ENCODE measurements at regions not wholly inside any gene's neighbourhood (a gene's known extent, or its start where the extent isn't known, plus 50 kb on each side); places are given as distances from the start of the nearest gene placed in this dataset.

DNA sequence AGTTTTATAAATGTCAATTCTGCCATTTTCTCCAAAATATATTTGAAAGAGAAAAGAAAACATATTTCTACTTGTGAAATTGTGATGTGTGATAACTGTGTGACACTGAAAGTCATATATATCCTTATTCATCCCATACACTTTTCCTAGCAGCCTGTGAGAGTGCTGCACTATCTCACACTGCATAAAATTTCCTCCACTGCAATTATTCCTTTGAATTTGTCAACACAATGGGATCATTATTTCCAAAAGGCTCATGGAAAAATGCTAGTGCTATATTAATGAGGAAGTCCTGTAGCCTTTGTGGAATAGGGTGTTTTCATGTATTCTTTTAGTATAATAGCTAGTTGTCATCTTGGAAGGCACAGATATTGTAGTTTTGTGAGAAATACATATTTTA is 504.1 kb downstream of the RPL10L start:
- TF ChIP-seq, protein P1, sequence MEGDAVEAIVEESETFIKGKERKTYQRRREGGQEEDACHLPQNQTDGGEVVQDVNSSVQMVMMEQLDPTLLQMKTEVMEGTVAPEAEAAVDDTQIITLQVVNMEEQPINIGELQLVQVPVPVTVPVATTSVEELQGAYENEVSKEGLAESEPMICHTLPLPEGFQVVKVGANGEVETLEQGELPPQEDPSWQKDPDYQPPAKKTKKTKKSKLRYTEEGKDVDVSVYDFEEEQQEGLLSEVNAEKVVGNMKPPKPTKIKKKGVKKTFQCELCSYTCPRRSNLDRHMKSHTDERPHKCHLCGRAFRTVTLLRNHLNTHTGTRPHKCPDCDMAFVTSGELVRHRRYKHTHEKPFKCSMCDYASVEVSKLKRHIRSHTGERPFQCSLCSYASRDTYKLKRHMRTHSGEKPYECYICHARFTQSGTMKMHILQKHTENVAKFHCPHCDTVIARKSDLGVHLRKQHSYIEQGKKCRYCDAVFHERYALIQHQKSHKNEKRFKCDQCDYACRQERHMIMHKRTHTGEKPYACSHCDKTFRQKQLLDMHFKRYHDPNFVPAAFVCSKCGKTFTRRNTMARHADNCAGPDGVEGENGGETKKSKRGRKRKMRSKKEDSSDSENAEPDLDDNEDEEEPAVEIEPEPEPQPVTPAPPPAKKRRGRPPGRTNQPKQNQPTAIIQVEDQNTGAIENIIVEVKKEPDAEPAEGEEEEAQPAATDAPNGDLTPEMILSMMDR (IDR thresholded peaks at IDR 0.05; ENCODE audit: low read depth, low read length, missing input control): no peak
- TF ChIP-seq GABPA (IDR thresholded peaks at IDR 0.05 in 1 of 2, conservative IDR thresholded peaks at IDR 0.05 in 1 of 2): no peak

All from liver (tissue), 3 donors.